ENCODE measurements at regions not wholly inside any gene's neighbourhood (a gene's known extent, or its start where the extent isn't known, plus 50 kb on each side); places are given as distances from the start of the nearest gene placed in this dataset.

GRCh38 chr15:26438316-26438715 is 334.6 kb downstream of the GABRB3 start:
- CTCF ChIA-PET = interaction anchor here (1.0 kb wide), 1 partner anchor 9 kb away, joined by 4 read pairs; no protein-coding TSS in a partner anchor
- no peak for TF ChIP-seq CTCF (IDR thresholded peaks at IDR 0.05; ENCODE audit: control extremely low read depth, extremely low read depth, low read depth, missing control alignments)

GRCh38 chr15:26433818-26434217 is 339.0 kb downstream of the GABRB3 start:
- TF ChIP-seq CTCF (IDR thresholded peaks at IDR 0.05; ENCODE audit: control extremely low read depth, extremely low read depth, low read depth, missing control alignments) = no peak
- CTCF ChIA-PET = no interaction called here
- no peak for DNase-seq (ENCODE audit: extremely low spot score)
- POLR2A ChIA-PET = no interaction called here

More at GRCh38 chr15:26438316-26438715, 334.6 kb downstream of the GABRB3 start:
- POLR2A ChIA-PET = no interaction called here
- no peak for DNase-seq (ENCODE audit: extremely low spot score)

- no peak for TF ChIP-seq CTCF (IDR thresholded peaks at IDR 0.05; ENCODE audit: control extremely low read depth, extremely low read depth, low read depth, missing control alignments)
- ChIA-PET CTCF (no interaction called here), POLR2A (no interaction called here)
- no peak for DNase-seq (ENCODE audit: extremely low spot score)
Observed at GRCh38 chr15:26433060-26433459, 339.8 kb downstream of the GABRB3 start.

GRCh38 chr15:26421065-26421464 is 351.8 kb downstream of the GABRB3 start:
- no peak for TF ChIP-seq CTCF (IDR thresholded peaks at IDR 0.05; ENCODE audit: control extremely low read depth, extremely low read depth, low read depth, missing control alignments)
- DNase-seq (ENCODE audit: extremely low spot score) = no peak
- CTCF ChIA-PET = no interaction called here
- POLR2A ChIA-PET = no interaction called here

- no peak for TF ChIP-seq CTCF (IDR thresholded peaks at IDR 0.05; ENCODE audit: control extremely low read depth, extremely low read depth, low read depth, missing control alignments)
- ChIA-PET POLR2A (no interaction called here), CTCF (no interaction called here)
- DNase-seq (ENCODE audit: extremely low spot score) = no peak
Observed at GRCh38 chr15:26395624-26396023, 377.2 kb downstream of the GABRB3 start.

- ChIA-PET CTCF (no interaction called here), POLR2A (no interaction called here)
- no peak for DNase-seq (ENCODE audit: extremely low spot score)
- TF ChIP-seq CTCF (IDR thresholded peaks at IDR 0.05; ENCODE audit: control extremely low read depth, extremely low read depth, low read depth, missing control alignments) = no peak
Observed at GRCh38 chr15:26394801-26395200, 378.1 kb downstream of the GABRB3 start.

GRCh38 chr15:26392956-26393355 is 379.9 kb downstream of the GABRB3 start:
- CTCF ChIA-PET = no interaction called here
- no peak for TF ChIP-seq CTCF (IDR thresholded peaks at IDR 0.05; ENCODE audit: control extremely low read depth, extremely low read depth, low read depth, missing control alignments)
- no peak for DNase-seq (ENCODE audit: extremely low spot score)
- POLR2A ChIA-PET = no interaction called here
